ENCODE measurements at regions not wholly inside any gene's neighbourhood (a gene's known extent, or its start where the extent isn't known, plus 50 kb on each side); places are given as distances from the start of the nearest gene placed in this dataset.

GRCh38 chr18:51417643-51418483 is 220.4 kb upstream of the MEX3C start (continued):
- TF ChIP-seq ZBTB21 (CRISPR knock-in tag; IDR thresholded peaks at IDR 0.05; ENCODE audit: borderline replicate concordance) (peak; percentile 26; the same call in 1 of the 2 replicates), HMGA2 (CRISPR knock-in tag; IDR thresholded peaks at IDR 0.05) (no peak), HMGXB4 (CRISPR knock-in tag; IDR thresholded peaks at IDR 0.05) (no peak), ZNF219 (CRISPR knock-in tag; IDR thresholded peaks at IDR 0.05; ENCODE audit: borderline replicate concordance) (no peak), ZNF317 (CRISPR knock-in tag; IDR thresholded peaks at IDR 0.05; ENCODE audit: borderline replicate concordance, low read depth) (no peak), JUN (CRISPR knock-in tag; IDR thresholded peaks at IDR 0.05) (no peak), ZNF671 (CRISPR knock-in tag; IDR thresholded peaks at IDR 0.05) (no peak), OVOL2 (CRISPR knock-in tag; IDR thresholded peaks at IDR 0.05; ENCODE audit: borderline replicate concordance) (no peak), ZNF396 (CRISPR knock-in tag; IDR thresholded peaks at IDR 0.05; ENCODE audit: borderline replicate concordance) (peak; percentile 19; the same call in 1 of the 2 replicates), IRF2 (CRISPR knock-in tag; IDR thresholded peaks at IDR 0.05; ENCODE audit: borderline replicate concordance, low read depth) (no peak), STAT6 (CRISPR knock-in tag; conservative IDR thresholded peaks at IDR 0.05; ENCODE audit: low read depth) (no peak), IRF1 (CRISPR knock-in tag; IDR thresholded peaks at IDR 0.05) (no peak), PREB (CRISPR knock-in tag; IDR thresholded peaks at IDR 0.05; ENCODE audit: borderline replicate concordance) (no peak)

GRCh38 chr18:51425475-51425874 is 228.0 kb upstream of the MEX3C start:
- peaks cover 4% of the 10 kb centered on the region; the same call in 1 of the 2 replicates for H3K36me3 Mint-ChIP-seq
- peaks cover 22% of the 10 kb centered on the region for H3K9me3 Mint-ChIP-seq
- ChIA-PET CTCF (no interaction called here), POLR2A (no interaction called here)
- no peak for ATAC-seq
- H3K4me3 Mint-ChIP-seq, result no peak overlapping the region
- H3K27me3 Mint-ChIP-seq (ENCODE audit: low read depth), result peaks cover 9% of the 10 kb centered on the region
- H3K4me1 Mint-ChIP-seq, result peaks cover 45% of the 10 kb centered on the region
- no peak overlapping the region for H3K27ac Mint-ChIP-seq
- no peak for DNase-seq (ENCODE audit: low spot score)
- TF ChIP-seq ZNF263 (CRISPR knock-in tag; IDR thresholded peaks at IDR 0.05; ENCODE audit: low read depth) (no peak), MLX (CRISPR knock-in tag; IDR thresholded peaks at IDR 0.05) (no peak), RELA (CRISPR knock-in tag; IDR thresholded peaks at IDR 0.05; ENCODE audit: borderline replicate concordance) (no peak), HMGA2 (CRISPR knock-in tag; IDR thresholded peaks at IDR 0.05) (no peak), ZNF121 (CRISPR knock-in tag; IDR thresholded peaks at IDR 0.05) (no peak)
